CD4-positive, alpha-beta memory T cell (primary cell): ENCODE measurements at regions not wholly inside any gene's neighbourhood (a gene's known extent, or its start where the extent isn't known, plus 50 kb on each side); places are given as distances from the start of the nearest gene placed in this dataset.

Source experiments
- CTCF ChIA-PET: fragments of 350-600 bp; sonication (Branson Sonifier 250); formaldehyde crosslinking; loops from one replicate; lab custom pipeline; 2021; ENCODE audit warnings: inconsistent platforms; ENCODE audit not compliant: partially characterized antibody; lab: Charles Lee
- POLR2A ChIA-PET: fragments of 350-600 bp; sonication (Branson Sonifier 250); formaldehyde crosslinking; loops from one replicate; lab custom pipeline; 2021; ENCODE audit not compliant: partially characterized antibody; lab: Charles Lee
- DNase-seq, 5 donors: peaks; one replicate each; pipeline versions ENCODE4 v3.0.0 to v3.0.0-alpha.2; 2020 to 2022; ENCODE audit warnings: mixed read lengths in 1 of 5
- H3K27ac ChIP-seq: one replicate; pipeline ENCODE4 v1.7.0; 2013; ENCODE audit warnings: low read depth, low read length
- H3K27me3 ChIP-seq: 2 replicates; pipeline ENCODE4 v1.7.0; 2013; ENCODE audit warnings: mild to moderate bottlenecking, low read length, moderate library complexity; ENCODE audit not compliant: insufficient read depth
- H3K36me3 ChIP-seq: 2 replicates; pipeline ENCODE4 v1.7.0; 2013; ENCODE audit warnings: mild to moderate bottlenecking, low read length, moderate library complexity; ENCODE audit not compliant: insufficient read depth
- H3K4me1 ChIP-seq: 2 replicates; pipeline ENCODE4 v1.7.0; 2013; ENCODE audit warnings: mild to moderate bottlenecking, low read length, moderate library complexity; ENCODE audit not compliant: insufficient read depth
- H3K4me3 ChIP-seq, 2 donors: one replicate each; pipeline ENCODE4 v1.7.0; 2013; ENCODE audit warnings: low read length in 2 of 2, mild to moderate bottlenecking in 1 of 2
- H3K9me3 ChIP-seq, 2 donors: one replicate each; pipeline ENCODE4 v1.7.0; 2013; ENCODE audit warnings: low read length in 2 of 2, control low read depth in 1 of 2; ENCODE audit not compliant: control insufficient read depth in 1 of 2
- H3K27ac Mint-ChIP-seq, 7 donors: one replicate each; pipeline ENCODE4 v1.8.0; 2020 to 2021; ENCODE audit warnings: mixed read lengths in 7 of 7, mild to moderate bottlenecking in 6 of 7, inconsistent platforms in 3 of 7, moderate library complexity in 3 of 7
- H3K27me3 Mint-ChIP-seq, 2 donors: one replicate each; pipeline ENCODE4 v1.8.0; 2020 to 2021; ENCODE audit warnings: mixed read lengths in 2 of 2
- H3K36me3 Mint-ChIP-seq, 2 donors: one replicate each; pipeline ENCODE4 v1.8.0; 2020 to 2021; ENCODE audit warnings: mixed read lengths in 2 of 2, inconsistent platforms in 1 of 2, mild to moderate bottlenecking in 1 of 2
- H3K4me1 Mint-ChIP-seq, 4 donors: one replicate each; pipeline ENCODE4 v1.8.0; 2020 to 2021; ENCODE audit warnings: mixed read lengths in 4 of 4, mild to moderate bottlenecking in 1 of 4
- H3K4me3 Mint-ChIP-seq, 8 donors: one replicate each; pipeline ENCODE4 v1.8.0; 2020 to 2021; ENCODE audit warnings: mixed read lengths in 8 of 8, mild to moderate bottlenecking in 7 of 8, moderate library complexity in 6 of 8, inconsistent platforms in 3 of 8
- H3K9me3 Mint-ChIP-seq, 8 donors: one replicate each; pipeline ENCODE4 v1.8.0; 2020 to 2021; ENCODE audit warnings: mixed read lengths in 8 of 8, mild to moderate bottlenecking in 5 of 8, inconsistent platforms in 3 of 8, moderate library complexity in 1 of 8
- intact Hi-C: fragments of 100-400 bp; cut with micrococcal nuclease; formaldehyde crosslinking; loops from one replicate; pipeline ENCODE4 v1.15.1; 2023

DNA sequence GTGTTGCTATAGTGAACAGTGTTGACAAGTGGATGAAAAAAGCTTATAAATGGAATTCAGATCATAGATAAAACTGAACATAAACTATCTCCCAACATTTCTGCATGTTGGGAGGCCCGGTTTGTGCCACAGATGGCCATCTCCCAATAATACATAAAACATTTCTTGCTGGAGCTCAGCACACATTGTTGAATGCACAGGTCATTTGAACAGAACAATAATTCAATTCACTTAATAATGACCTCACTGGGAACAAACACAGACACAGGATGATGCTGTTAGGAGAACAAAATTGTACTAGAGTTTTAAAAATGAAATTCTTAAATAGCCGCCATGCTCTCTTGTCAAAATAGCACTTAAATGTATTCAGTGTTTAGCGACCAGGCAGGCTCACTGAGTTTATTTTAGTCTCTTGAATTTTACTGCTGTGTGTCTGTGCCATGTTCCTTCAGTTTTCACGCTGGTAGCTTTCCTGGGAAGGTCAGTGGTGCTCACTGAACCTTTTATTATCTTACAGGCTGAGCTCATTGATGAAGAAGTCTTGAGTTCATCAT lies 85.0 kb upstream of the SSBP2 start:
- intact Hi-C loops: loop anchor here (5.0 kb wide), 1 partner anchor 391 kb away; no protein-coding TSS in a partner anchor
- no peaks in the 10 kb centered on the region for H3K9me3 ChIP-seq
- no peaks in the 10 kb centered on the region for H3K27me3 ChIP-seq
- Mint-ChIP-seq H3K9me3 (peaks cover 0 to 2% (median 0%) of the 10 kb centered on the region in 8 donors), H3K27me3 (no peaks in the 10 kb centered on the region), H3K4me3 (no peak overlapping the region), H3K27ac (no peak overlapping the region), H3K36me3 (no peaks in the 10 kb centered on the region), H3K4me1 (peaks cover 7 to 14% (median 9%) of the 10 kb centered on the region in 4 donors)
- H3K4me1 ChIP-seq: no peaks in the 10 kb centered on the region
- no peak overlapping the region for H3K27ac ChIP-seq
- no peak for DNase-seq
- H3K36me3 ChIP-seq: no peaks in the 10 kb centered on the region
- H3K4me3 ChIP-seq: no peak overlapping the region
- CTCF ChIA-PET: interaction anchor here (0.6 to 6.6 kb wide), 9 partner anchors 9 to 410 kb away, joined by 3 to 59 read pairs (median 4); no protein-coding TSS in a partner anchor
- POLR2A ChIA-PET: interaction anchor here (5.5 to 5.6 kb wide), 2 partner anchors 15 to 85 kb away, joined by 44 to 46 read pairs; partner anchors contain the start of gene SSBP2

DNA sequence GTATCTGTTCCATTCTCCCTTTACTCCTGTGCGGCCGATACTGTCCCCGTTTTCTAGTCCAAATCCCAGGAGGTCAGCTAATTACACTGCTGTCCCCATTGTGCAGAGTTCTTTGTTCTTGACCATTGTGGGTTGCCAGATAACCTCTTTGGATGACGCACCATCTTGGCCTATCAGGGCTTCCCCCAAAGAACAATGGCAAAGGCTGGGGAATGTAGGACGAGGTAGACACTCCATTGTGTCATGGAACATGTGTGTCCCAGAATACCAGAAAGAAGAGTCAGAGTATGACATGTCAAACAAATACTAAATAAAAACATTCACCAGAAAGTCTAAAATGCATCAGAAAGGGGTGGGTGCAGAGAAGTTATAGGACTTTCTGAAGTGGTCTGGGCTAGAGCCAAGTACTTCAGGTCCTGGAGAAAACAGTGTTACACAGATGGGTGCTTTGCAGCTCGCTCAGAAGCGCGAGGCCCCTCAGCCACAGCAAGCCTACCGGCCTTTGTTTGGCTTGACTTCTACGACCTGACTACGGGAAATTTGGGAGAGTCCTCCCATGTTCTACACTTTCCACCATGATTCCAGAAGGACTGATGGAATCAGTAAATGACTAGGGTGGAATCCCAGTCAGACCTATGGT lies 83.2 kb upstream of the SSBP2 start:
- Mint-ChIP-seq H3K4me3 (no peak overlapping the region), H3K36me3 (no peaks in the 10 kb centered on the region), H3K4me1 (peaks cover 7 to 14% (median 9%) of the 10 kb centered on the region in 4 donors), H3K9me3 (peaks cover 0 to 2% (median 0%) of the 10 kb centered on the region in 8 donors), H3K27ac (no peak overlapping the region), H3K27me3 (no peaks in the 10 kb centered on the region)
- no peak for DNase-seq
- Histone ChIP-seq H3K27me3 (no peaks in the 10 kb centered on the region), H3K4me1 (no peaks in the 10 kb centered on the region), H3K36me3 (no peaks in the 10 kb centered on the region), H3K9me3 (no peaks in the 10 kb centered on the region), H3K27ac (no peak overlapping the region), H3K4me3 (no peak overlapping the region)
- ChIA-PET CTCF (interaction anchor here (0.7 to 1.2 kb wide), 2 partner anchors 17 to 83 kb away, joined by 3 read pairs; partner anchors contain the start of gene SSBP2), POLR2A (no interaction called here)
- intact Hi-C loops: no loop called here

DNA sequence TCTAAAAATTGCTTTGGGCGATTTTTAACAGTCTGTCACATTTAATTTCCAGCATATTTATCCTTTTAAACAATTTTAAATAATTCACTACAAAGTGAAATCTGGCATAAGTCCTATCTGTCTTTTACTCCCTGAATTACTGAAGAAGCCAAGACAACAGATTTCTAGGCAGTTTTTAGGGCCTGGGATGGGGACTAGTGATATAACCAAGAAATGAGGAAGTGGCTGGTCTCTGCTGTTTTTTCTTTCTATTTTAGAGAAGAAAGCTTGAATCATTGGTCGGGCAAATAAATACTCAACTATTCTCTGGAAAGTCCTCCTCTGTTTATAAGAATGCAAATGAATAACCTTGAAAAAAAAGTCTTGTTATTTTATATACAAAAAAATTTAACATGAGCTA lies 79.7 kb upstream of the SSBP2 start:
- Mint-ChIP-seq H3K4me3 (no peak overlapping the region), H3K27ac (no peak overlapping the region), H3K9me3 (peaks cover 0 to 2% (median 0%) of the 10 kb centered on the region in 8 donors), H3K27me3 (no peaks in the 10 kb centered on the region), H3K4me1 (no peaks in the 10 kb centered on the region), H3K36me3 (no peaks in the 10 kb centered on the region)
- H3K9me3 ChIP-seq: no peaks in the 10 kb centered on the region
- DNase-seq: no peak
- no peaks in the 10 kb centered on the region for H3K27me3 ChIP-seq
- ChIA-PET POLR2A (no interaction called here), CTCF (interaction anchor here (0.9 to 2.2 kb wide), 3 partner anchors 8 to 9 kb away, joined by 3 to 10 read pairs (median 3); no protein-coding TSS in a partner anchor)
- H3K36me3 ChIP-seq: no peaks in the 10 kb centered on the region
- intact Hi-C loops: no loop called here
- H3K27ac ChIP-seq: no peak overlapping the region
- H3K4me3 ChIP-seq: no peak overlapping the region
- H3K4me1 ChIP-seq: no peaks in the 10 kb centered on the region

- Mint-ChIP-seq H3K4me3 (no peak overlapping the region), H3K36me3 (no peaks in the 10 kb centered on the region), H3K27me3 (peaks cover 0 to 2% of the 10 kb centered on the region in 2 donors), H3K4me1 (peaks cover 0 to 2% (median 0%) of the 10 kb centered on the region in 4 donors), H3K9me3 (peaks cover 0 to 2% (median 0%) of the 10 kb centered on the region in 8 donors), H3K27ac (no peak overlapping the region)
- Histone ChIP-seq H3K4me1 (no peaks in the 10 kb centered on the region), H3K27me3 (no peaks in the 10 kb centered on the region), H3K36me3 (no peaks in the 10 kb centered on the region), H3K27ac (no peak overlapping the region), H3K9me3 (no peaks in the 10 kb centered on the region), H3K4me3 (no peak overlapping the region)
- DNase-seq: no peak
- intact Hi-C loops: no loop called here
- POLR2A ChIA-PET: interaction anchor here (1.2 to 1.4 kb wide), 2 partner anchors 9 to 21 kb away, joined by 4 read pairs; no protein-coding TSS in a partner anchor
- CTCF ChIA-PET: interaction anchor here (2.2 kb wide), 1 partner anchor 11 kb away, joined by 10 read pairs; no protein-coding TSS in a partner anchor
Observed at GRCh38 chr5:81829242-81829641, 78.3 kb upstream of the SSBP2 start.

DNA sequence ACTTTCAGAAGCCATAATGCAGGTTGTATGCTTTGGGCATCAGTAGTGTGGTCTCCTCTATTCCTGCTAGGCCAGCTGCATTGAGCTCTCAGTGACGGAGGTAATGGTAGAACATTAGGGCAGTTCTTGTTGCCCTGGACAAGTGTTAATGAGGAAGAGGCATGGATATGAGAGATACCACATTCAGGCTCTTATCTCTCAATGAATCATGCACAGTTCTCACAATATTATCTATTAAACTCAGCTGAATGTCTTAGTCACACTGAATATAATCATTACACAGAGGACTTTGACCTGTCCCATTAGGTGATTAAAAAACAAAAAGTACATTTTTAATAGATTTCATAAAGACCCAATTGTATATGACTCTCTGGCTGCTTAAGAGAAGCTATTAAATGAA lies 76.6 kb upstream of the SSBP2 start:
- H3K27ac ChIP-seq: no peak overlapping the region
- intact Hi-C loops: no loop called here
- ChIA-PET CTCF (interaction anchor here (1.1 kb wide), 1 partner anchor 311 kb away, joined by 3 read pairs; no protein-coding TSS in a partner anchor), POLR2A (no interaction called here)
- Mint-ChIP-seq H3K27ac (no peak overlapping the region), H3K27me3 (peaks cover 0 to 2% of the 10 kb centered on the region in 2 donors), H3K4me1 (peaks cover 0 to 2% (median 0%) of the 10 kb centered on the region in 4 donors), H3K36me3 (no peaks in the 10 kb centered on the region), H3K9me3 (no peaks in the 10 kb centered on the region), H3K4me3 (no peak overlapping the region)
- H3K4me3 ChIP-seq: no peak overlapping the region
- DNase-seq: no peak
- no peaks in the 10 kb centered on the region for H3K9me3 ChIP-seq
- no peaks in the 10 kb centered on the region for H3K36me3 ChIP-seq
- no peaks in the 10 kb centered on the region for H3K4me1 ChIP-seq
- no peaks in the 10 kb centered on the region for H3K27me3 ChIP-seq

- DNase-seq: no peak
- Mint-ChIP-seq H3K4me3 (no peak overlapping the region), H3K27me3 (peaks cover 0 to 2% of the 10 kb centered on the region in 2 donors), H3K4me1 (peaks cover 0 to 2% (median 2%) of the 10 kb centered on the region in 4 donors), H3K36me3 (no peaks in the 10 kb centered on the region), H3K27ac (no peak overlapping the region), H3K9me3 (no peaks in the 10 kb centered on the region)
- Histone ChIP-seq H3K27ac (no peak overlapping the region), H3K9me3 (no peaks in the 10 kb centered on the region), H3K4me3 (no peak overlapping the region), H3K27me3 (no peaks in the 10 kb centered on the region), H3K36me3 (no peaks in the 10 kb centered on the region), H3K4me1 (no peaks in the 10 kb centered on the region)
- intact Hi-C loops: no loop called here
- POLR2A ChIA-PET: interaction anchor here (1.5 kb wide), 1 partner anchor 25 kb away, joined by 5 read pairs; no protein-coding TSS in a partner anchor
- CTCF ChIA-PET: interaction anchor here (1.3 to 1.6 kb wide), 2 partner anchors 13 to 339 kb away, joined by 3 to 7 read pairs; no protein-coding TSS in a partner anchor
Observed at GRCh38 chr5:81826128-81826527, 75.2 kb upstream of the SSBP2 start.

- DNase-seq: no peak
- Mint-ChIP-seq H3K27me3 (peaks cover 0 to 2% of the 10 kb centered on the region in 2 donors), H3K27ac (no peak overlapping the region), H3K4me1 (peaks cover 3 to 11% (median 7%) of the 10 kb centered on the region in 4 donors), H3K36me3 (no peaks in the 10 kb centered on the region), H3K4me3 (no peak overlapping the region), H3K9me3 (no peaks in the 10 kb centered on the region)
- CTCF ChIA-PET: interaction anchor here (1.3 to 1.6 kb wide), 2 partner anchors 13 to 340 kb away, joined by 3 to 7 read pairs; no protein-coding TSS in a partner anchor
- Histone ChIP-seq H3K9me3 (no peaks in the 10 kb centered on the region), H3K4me3 (no peak overlapping the region), H3K27me3 (no peaks in the 10 kb centered on the region), H3K4me1 (no peaks in the 10 kb centered on the region), H3K36me3 (no peaks in the 10 kb centered on the region), H3K27ac (no peak overlapping the region)
- POLR2A ChIA-PET: interaction anchor here (1.5 kb wide), 1 partner anchor 26 kb away, joined by 5 read pairs; no protein-coding TSS in a partner anchor
- intact Hi-C loops: no loop called here
Observed at GRCh38 chr5:81825237-81825636, 74.3 kb upstream of the SSBP2 start.
